Heart left ventricle (tissue), 16 donors: ENCODE measurements at regions not wholly inside any gene's neighbourhood (a gene's known extent, or its start where the extent isn't known, plus 50 kb on each side); places are given as distances from the start of the nearest gene placed in this dataset.

ENCODE experiments used
- ATAC-seq, 4 donors: fragments of 200-7000 bp; cut with Tn5 transposase; one replicate each; pipeline ENCODE4 v1.9.1; 2020 to 2022; ENCODE audit warnings: moderate library complexity in 4 of 4, mild to moderate bottlenecking in 3 of 4, moderate number of reproducible peaks in 1 of 4
- DNase-seq, 5 donors: peaks; one replicate each; pipeline ENCODE4 v3.0.0-alpha.2; 2020
- H3K27ac ChIP-seq, 12 donors: fragments of 200-600 bp; sonication (generic) in 4 of 12; one replicate each; pipeline versions ENCODE4 v1.5.0 to v1.8.0; 2016 to 2022; ENCODE audit warnings: mild to moderate bottlenecking in 2 of 12
- H3K27me3 ChIP-seq, 9 donors: fragments of 200-600 bp; sonication (generic) in 2 of 9; one replicate each; pipeline versions ENCODE4 v1.5.1 to v1.8.0; 2016 to 2022; ENCODE audit warnings: mild to moderate bottlenecking in 3 of 9
- H3K36me3 ChIP-seq, 9 donors: fragments of 200-600 bp; sonication (generic) in 2 of 9; one replicate each; pipeline versions ENCODE4 v1.5.0 to v1.8.0; 2018 to 2022; ENCODE audit warnings: mild to moderate bottlenecking in 2 of 9
- H3K4me1 ChIP-seq, 12 donors: fragments of 200-600 bp; sonication (generic) in 4 of 12; one replicate each; pipeline versions ENCODE4 v1.5.0 to v1.8.0; 2016 to 2022; ENCODE audit warnings: mild to moderate bottlenecking in 3 of 12
- H3K4me3 ChIP-seq, 12 donors: fragments of 200-600 bp; sonication (generic) in 4 of 12; one replicate each; pipeline versions ENCODE4 v1.5.0 to v1.8.0; 2017 to 2022; ENCODE audit warnings: mild to moderate bottlenecking in 9 of 12, moderate library complexity in 4 of 12
- H3K9me3 ChIP-seq, 12 donors: fragments of 200-600 bp; sonication (generic) in 4 of 12; one replicate each; pipeline versions ENCODE4 v1.5.0 to v1.8.0; 2016 to 2022; ENCODE audit warnings: mild to moderate bottlenecking in 1 of 12
- CTCF ChIP-seq, 12 donors: fragments of 200-600 bp; sonication (generic) in 4 of 12; IDR thresholded peaks; one replicate each; pipeline versions ENCODE4 v1.5.0 to v1.8.0; 2018 to 2022; ENCODE audit warnings: antibody characterized with exemption in 12 of 12, mild to moderate bottlenecking in 5 of 12
- POLR2A ChIP-seq, 2 donors: fragments of 450-650 bp; IDR thresholded peaks; one replicate each; pipeline ENCODE4 v1.6.1; 2017; ENCODE audit warnings: antibody characterized with exemption in 2 of 2, mild to moderate bottlenecking in 2 of 2, moderate library complexity in 2 of 2
- WGBS, 4 donors: extraction: QIAGEN DNeasy Blood & Tissue Kit in 2 of 4; methylation state at CpG; one replicate each; pipeline versions ENCODE4 v1.1.5 to v1.1.7; 2013 to 2018; 5-methylcytosine and 5-hydroxymethylcytosine counted together
- intact Hi-C, 10 donors: fragments of 100-400 bp; cut with DNase I; formaldehyde crosslinking; loops; one replicate each; pipeline versions ENCODE4 v1.11.1 to v1.14.2; 2022
- donor health status: ischemic (EF 13 %, LVEDD 7.1; RV severe dilation, severe dysfunction).
- donor health status: healthy with polysubstance abuse.
- donor health status: DM: no; HTN: yes; CAD: no.
- donor health status: DM: no; HTN: no; CAD: no.
- donor health status: ischemic (EF 25% LVEDD 6.9; RV normal size, moderate dysfunction).
- donor health status: ischemic (EF 25% LVEDD 5.7; RV mildly dilated, moderate dysfunction).
- donor health status: healthy.
- donor health status: DM: yes; HTN: yes; CAD: no.
- donor health status: ischemic (EF 35%, LVEDD 5.7; RV mildly dilated, moderate dysfunction).
- donor health status: nonischemic (EF 11% LVEDD 7.7; RV severe dilation, severe dysfunction).
- donor health status: DM: yes; HTN: yes; CAD: no.
- donor health status: PGD.
- donor health status: ischemic (EF 29% LVEDD 5.4; RV normal size, mild dysfunction).
- donor health status: nonischemic (EF 23%, LVEDD 6.1; RV moderate dilation, normal function).

DNA sequence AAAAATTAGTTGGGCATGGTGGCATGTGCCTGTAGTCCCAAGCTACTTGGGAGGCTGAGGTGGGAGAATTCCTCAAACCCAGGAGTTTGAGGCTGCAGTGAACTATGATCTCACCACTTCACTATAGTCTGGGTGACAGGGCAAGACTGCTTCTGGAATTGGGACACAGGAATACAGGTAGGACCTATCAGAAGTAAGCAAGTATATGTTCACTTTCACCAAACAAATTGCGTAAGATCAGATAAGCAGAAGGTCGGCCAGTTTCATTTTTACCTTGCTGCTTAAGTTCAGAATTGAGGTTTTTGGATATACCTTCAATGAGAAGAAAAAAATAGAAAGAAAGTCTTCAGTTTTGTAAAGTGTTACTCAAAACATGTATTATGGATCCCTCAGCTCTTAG is 171.7 kb downstream of the MAT2B start:
- Histone ChIP-seq H3K9me3 (no peaks in the 10 kb centered on the region), H3K36me3 (no peaks in the 10 kb centered on the region), H3K4me1 (no peaks in the 10 kb centered on the region), H3K4me3 (no peak overlapping the region), H3K27me3 (no peaks in the 10 kb centered on the region), H3K27ac (no peak overlapping the region)
- 88 to 90% (median 89%) methylated on average over 2 of the region's 2 CpGs for WGBS, 4 donors
- ATAC-seq (no peak), DNase-seq (no peak)
- TF ChIP-seq CTCF (IDR thresholded peaks at IDR 0.05) (no peak), POLR2A (IDR thresholded peaks at IDR 0.05) (no peak)
- intact Hi-C loops, result no loop called here

DNA sequence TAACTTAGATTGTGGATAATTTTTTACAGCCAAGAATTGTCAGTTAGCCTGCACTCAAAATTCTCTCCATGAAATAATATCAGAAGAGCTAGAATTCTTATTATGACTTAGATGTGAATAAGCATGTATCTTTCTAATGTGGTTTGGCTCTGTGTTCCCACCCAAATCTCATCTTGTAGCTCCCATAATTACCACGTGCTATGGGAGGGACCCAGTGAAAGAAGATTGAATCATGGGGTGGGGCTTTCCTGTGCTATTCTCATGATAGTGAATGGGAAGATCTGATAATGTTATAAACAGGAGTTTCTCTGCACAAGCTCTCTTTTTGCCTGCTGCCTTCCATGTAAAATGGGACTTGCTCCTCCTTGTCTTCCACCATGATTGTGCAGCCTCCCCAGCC is 176.8 kb downstream of the MAT2B start:
- TF ChIP-seq POLR2A (IDR thresholded peaks at IDR 0.05), result no peak
- no peak for TF ChIP-seq CTCF (IDR thresholded peaks at IDR 0.05)
- H3K4me1 ChIP-seq, result no peaks in the 10 kb centered on the region
- H3K36me3 ChIP-seq, result no peaks in the 10 kb centered on the region
- no peaks in the 10 kb centered on the region for H3K9me3 ChIP-seq
- H3K4me3 ChIP-seq, result no peak overlapping the region
- DNase-seq, result no peak
- H3K27ac ChIP-seq, result no peak overlapping the region
- WGBS, 4 donors, result 19 to 52% (median 33%) methylated on average over 1 of the region's 1 CpG
- no peak for ATAC-seq
- intact Hi-C loops, result no loop called here
- H3K27me3 ChIP-seq, result no peaks in the 10 kb centered on the region

- Histone ChIP-seq H3K27me3 (peaks cover 0 to 6% (median 0%) of the 10 kb centered on the region in 9 donors), H3K4me3 (no peak overlapping the region), H3K36me3 (no peaks in the 10 kb centered on the region), H3K9me3 (no peaks in the 10 kb centered on the region), H3K4me1 (no peaks in the 10 kb centered on the region), H3K27ac (no peak overlapping the region)
- DNase-seq, result no peak
- 75 to 82% (median 80%) methylated on average over 3 of the region's 3 CpGs for WGBS, 4 donors
- intact Hi-C loops, result no loop called here
- no peak for ATAC-seq
- TF ChIP-seq CTCF (IDR thresholded peaks at IDR 0.05), result no peak
- TF ChIP-seq POLR2A (IDR thresholded peaks at IDR 0.05), result no peak
Measured at GRCh38 chr5:163687414-163687813, 182.0 kb downstream of the MAT2B start.

DNA sequence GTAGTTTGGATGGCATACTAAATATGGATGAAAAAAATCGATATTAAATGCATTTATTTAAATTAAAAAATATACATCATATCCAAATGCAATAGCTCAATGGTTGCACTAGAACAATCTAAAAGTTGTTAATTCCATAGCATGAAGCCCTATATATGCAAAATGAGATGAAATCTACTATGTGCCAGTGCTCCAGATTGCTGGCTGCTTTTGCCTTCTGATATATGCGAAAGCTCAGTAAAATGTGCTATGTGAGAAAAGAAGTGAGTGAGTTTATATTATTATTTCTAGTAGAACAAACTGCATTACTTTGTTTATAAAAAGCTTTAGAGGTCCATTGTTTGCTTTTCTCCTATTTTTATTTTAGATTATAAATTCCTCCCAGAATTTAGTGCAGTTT is 186.7 kb downstream of the MAT2B start:
- Histone ChIP-seq H3K36me3 (no peaks in the 10 kb centered on the region), H3K27ac (no peak overlapping the region), H3K4me3 (no peak overlapping the region), H3K27me3 (peaks cover 0 to 6% (median 0%) of the 10 kb centered on the region in 9 donors), H3K9me3 (no peaks in the 10 kb centered on the region), H3K4me1 (no peaks in the 10 kb centered on the region)
- no peak for DNase-seq
- TF ChIP-seq CTCF (IDR thresholded peaks at IDR 0.05), result no peak
- no peak for TF ChIP-seq POLR2A (IDR thresholded peaks at IDR 0.05)
- intact Hi-C loops, result loop anchor here in 5 of 10 donors (10.0 kb wide), 1 partner anchor 813 kb away; no protein-coding TSS in a partner anchor
- no peak for ATAC-seq
- WGBS, 4 donors, result 87 to 97% (median 90%) methylated on average over 2 of the region's 2 CpGs
